ENCODE measurements at regions not wholly inside any gene's neighbourhood (a gene's known extent, or its start where the extent isn't known, plus 50 kb on each side); places are given as distances from the start of the nearest gene placed in this dataset.
"Not testable (repeated sequence)": the region's sequence is repeated elsewhere in the genome, so short reads cannot be mapped to it uniquely, and the experiment has no call there.

DNA sequence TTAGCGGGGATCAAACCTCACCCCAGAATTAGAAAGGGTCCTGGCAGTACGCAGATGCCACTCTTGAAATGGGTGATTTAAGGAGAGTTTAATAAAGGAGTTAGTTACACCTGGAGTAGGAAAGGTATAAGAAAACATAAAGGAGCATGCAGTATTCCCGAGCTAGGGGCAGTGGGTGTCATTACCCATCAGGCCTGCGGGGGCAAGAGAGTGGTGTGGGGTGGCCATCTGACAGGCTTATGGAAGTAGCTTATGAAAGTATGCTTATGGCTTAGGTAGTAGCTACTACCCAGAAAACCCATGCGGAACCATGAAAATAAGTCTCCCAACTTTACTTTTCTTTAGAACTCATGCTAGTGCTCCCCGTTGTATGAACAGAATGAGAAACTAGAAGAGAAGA is 568.9 kb upstream of the ACVR2A start:
- intact Hi-C loops (cut with micrococcal nuclease), result no loop called here
- DNase-seq (no peak), ATAC-seq (ENCODE audit: low read depth) (no peak)
- H3K36me3 Mint-ChIP-seq (ENCODE audit: low read depth), result no peaks in the 10 kb centered on the region
- H3K9me3 Mint-ChIP-seq, result no peaks in the 10 kb centered on the region
- no peaks in the 10 kb centered on the region for H3K4me1 Mint-ChIP-seq
- H3K27me3 Mint-ChIP-seq, result no peaks in the 10 kb centered on the region
- H3K27ac Mint-ChIP-seq, result no peak overlapping the region
- H3K4me3 Mint-ChIP-seq, result no peak overlapping the region
- TF ChIP-seq, protein P1, sequence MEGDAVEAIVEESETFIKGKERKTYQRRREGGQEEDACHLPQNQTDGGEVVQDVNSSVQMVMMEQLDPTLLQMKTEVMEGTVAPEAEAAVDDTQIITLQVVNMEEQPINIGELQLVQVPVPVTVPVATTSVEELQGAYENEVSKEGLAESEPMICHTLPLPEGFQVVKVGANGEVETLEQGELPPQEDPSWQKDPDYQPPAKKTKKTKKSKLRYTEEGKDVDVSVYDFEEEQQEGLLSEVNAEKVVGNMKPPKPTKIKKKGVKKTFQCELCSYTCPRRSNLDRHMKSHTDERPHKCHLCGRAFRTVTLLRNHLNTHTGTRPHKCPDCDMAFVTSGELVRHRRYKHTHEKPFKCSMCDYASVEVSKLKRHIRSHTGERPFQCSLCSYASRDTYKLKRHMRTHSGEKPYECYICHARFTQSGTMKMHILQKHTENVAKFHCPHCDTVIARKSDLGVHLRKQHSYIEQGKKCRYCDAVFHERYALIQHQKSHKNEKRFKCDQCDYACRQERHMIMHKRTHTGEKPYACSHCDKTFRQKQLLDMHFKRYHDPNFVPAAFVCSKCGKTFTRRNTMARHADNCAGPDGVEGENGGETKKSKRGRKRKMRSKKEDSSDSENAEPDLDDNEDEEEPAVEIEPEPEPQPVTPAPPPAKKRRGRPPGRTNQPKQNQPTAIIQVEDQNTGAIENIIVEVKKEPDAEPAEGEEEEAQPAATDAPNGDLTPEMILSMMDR (IDR thresholded peaks at IDR 0.05), result no peak
- CTCF ChIA-PET, result no interaction called here
- POLR2A ChIA-PET, result no interaction called here

DNA sequence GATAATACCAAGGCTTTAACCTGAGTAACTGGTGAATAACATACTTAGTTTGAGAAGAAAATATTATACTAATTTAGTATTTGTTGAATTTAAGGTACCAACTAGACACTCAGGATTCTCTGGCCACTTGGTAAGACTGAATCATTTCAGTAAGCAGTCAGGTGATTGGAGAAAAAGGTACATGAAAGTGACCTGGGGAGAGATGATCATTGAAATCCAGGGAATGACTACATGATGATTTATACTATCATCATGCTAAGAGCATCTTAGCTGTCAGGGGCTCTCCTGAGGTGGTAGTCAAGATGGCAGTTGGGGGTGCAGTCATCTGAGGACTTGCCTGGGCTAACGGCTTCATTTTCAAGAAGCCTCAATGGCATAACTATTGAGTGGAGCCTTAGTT is 571.2 kb upstream of the ACVR2A start:
- no peaks in the 10 kb centered on the region for H3K36me3 Mint-ChIP-seq (ENCODE audit: low read depth)
- peaks cover 11% of the 10 kb centered on the region for H3K9me3 Mint-ChIP-seq
- H3K4me1 Mint-ChIP-seq, result no peaks in the 10 kb centered on the region
- TF ChIP-seq, protein P1 (IDR thresholded peaks at IDR 0.05), result no peak
- H3K27ac Mint-ChIP-seq, result no peak overlapping the region
- CTCF ChIA-PET, result no interaction called here
- POLR2A ChIA-PET, result no interaction called here
- no peak for DNase-seq
- no peak overlapping the region for H3K4me3 Mint-ChIP-seq
- intact Hi-C loops (cut with micrococcal nuclease), result no loop called here
- ATAC-seq (ENCODE audit: low read depth), result no peak
- no peaks in the 10 kb centered on the region for H3K27me3 Mint-ChIP-seq

DNA sequence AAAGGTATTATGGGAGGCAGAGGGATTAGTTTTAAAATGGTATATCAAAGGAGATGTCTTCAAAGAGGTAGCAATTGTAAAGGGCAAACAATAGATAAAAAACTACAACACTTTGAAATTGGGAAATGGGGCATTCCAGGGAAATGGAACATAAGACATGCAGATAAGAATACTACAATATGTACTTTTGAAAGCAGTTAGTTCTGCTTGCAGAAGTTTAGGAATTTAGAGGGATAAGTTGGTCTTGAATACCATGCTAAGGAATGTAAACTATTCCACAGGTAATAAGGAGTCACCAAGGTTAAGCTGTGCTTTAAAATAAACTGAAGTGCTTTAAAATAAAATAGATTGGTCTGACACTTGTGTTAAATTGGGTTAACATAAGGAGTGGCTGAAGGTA is 571.7 kb upstream of the ACVR2A start:
- H3K36me3 Mint-ChIP-seq (ENCODE audit: low read depth), result no peaks in the 10 kb centered on the region
- H3K27me3 Mint-ChIP-seq, result no peaks in the 10 kb centered on the region
- ChIA-PET POLR2A (no interaction called here), CTCF (no interaction called here)
- no peak overlapping the region for H3K27ac Mint-ChIP-seq
- DNase-seq (no peak), ATAC-seq (ENCODE audit: low read depth) (no peak)
- no peak overlapping the region for H3K4me3 Mint-ChIP-seq
- intact Hi-C loops (cut with micrococcal nuclease), result no loop called here
- no peaks in the 10 kb centered on the region for H3K4me1 Mint-ChIP-seq
- H3K9me3 Mint-ChIP-seq, result peaks cover 13% of the 10 kb centered on the region
- TF ChIP-seq, protein P1 (IDR thresholded peaks at IDR 0.05), result no peak

DNA sequence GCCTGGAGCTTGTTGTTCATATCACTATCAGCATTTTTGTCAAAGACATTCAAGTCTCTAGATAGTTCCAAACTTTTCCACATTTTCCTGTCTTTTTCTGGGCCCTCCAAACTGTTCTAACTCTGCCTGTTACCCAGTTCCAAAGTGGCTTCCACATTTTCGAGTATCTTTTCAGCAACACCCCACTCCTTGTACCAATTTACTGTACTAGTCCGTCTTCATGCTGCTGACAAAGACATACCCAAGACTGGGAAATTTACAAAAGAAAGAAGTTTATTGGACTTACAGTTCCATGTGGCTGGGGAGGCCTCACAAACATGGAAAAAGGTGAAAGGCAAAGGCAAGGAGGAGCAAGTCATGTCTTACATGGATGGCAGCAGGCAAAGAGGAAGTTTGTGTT is 575.2 kb upstream of the ACVR2A start:
- ATAC-seq (ENCODE audit: low read depth); H3K36me3 Mint-ChIP-seq (ENCODE audit: low read depth); H3K4me1 Mint-ChIP-seq; CTCF ChIA-PET; POLR2A ChIA-PET; H3K4me3 Mint-ChIP-seq; H3K27me3 Mint-ChIP-seq; DNase-seq; intact Hi-C loops (cut with micrococcal nuclease); H3K27ac Mint-ChIP-seq: not testable (repeated sequence)
- H3K9me3 Mint-ChIP-seq, result peaks cover 18% of the 10 kb centered on the region

DNA sequence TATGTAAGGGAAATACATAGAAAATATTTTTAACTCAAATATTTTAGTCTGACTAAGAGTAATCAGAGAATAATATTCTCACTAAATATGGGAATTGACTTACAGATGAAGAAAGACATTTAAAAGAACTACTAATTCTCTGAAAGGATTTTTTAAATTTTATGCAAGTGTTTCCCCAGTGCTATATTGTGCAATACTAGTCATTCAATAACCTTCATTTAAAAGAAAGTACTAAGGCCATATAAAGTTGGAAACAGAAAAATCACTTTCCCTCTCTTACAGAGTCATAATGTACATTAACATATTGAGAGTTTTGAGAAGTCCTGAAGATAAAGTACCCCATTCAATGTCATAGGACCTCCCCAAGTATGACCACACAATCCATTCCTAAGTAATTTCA is 584.6 kb upstream of the ACVR2A start:
- Mint-ChIP-seq H3K27ac (no peak overlapping the region), H3K36me3 (ENCODE audit: low read depth) (no peaks in the 10 kb centered on the region), H3K9me3 (peaks cover 2% of the 10 kb centered on the region), H3K4me3 (no peak overlapping the region), H3K4me1 (no peaks in the 10 kb centered on the region), H3K27me3 (no peaks in the 10 kb centered on the region)
- no peak for ATAC-seq (ENCODE audit: low read depth)
- ChIA-PET CTCF (no interaction called here), POLR2A (no interaction called here)
- intact Hi-C loops (cut with micrococcal nuclease), result no loop called here
- TF ChIP-seq, protein P1 (IDR thresholded peaks at IDR 0.05), result no peak
- DNase-seq, result no peak

DNA sequence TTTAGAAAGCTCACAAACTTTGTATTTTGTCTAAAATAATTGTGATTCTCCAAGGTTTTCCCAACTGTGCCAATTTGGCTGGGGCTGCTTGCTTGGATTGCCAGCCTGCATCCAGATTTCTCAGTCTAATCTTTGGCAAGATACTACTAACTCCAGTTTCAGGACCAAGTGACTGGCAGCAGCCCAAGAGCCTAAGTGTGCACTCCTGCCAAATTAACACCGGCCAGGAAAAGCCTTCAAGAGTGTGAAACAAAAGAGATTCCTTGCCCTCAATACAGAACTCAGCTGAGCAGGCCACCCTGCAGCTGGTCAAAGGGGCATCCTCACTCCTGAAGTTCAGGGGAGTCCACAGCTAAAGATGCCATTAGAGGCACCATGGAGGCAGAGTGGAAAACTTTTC is 589.0 kb upstream of the ACVR2A start:
- CTCF ChIA-PET, result no interaction called here
- no peak for DNase-seq
- Mint-ChIP-seq H3K27ac (no peak overlapping the region), H3K4me3 (no peak overlapping the region), H3K4me1 (no peaks in the 10 kb centered on the region), H3K27me3 (no peaks in the 10 kb centered on the region), H3K36me3 (ENCODE audit: low read depth) (no peaks in the 10 kb centered on the region), H3K9me3 (peaks cover 3% of the 10 kb centered on the region)
- TF ChIP-seq, protein P1 (IDR thresholded peaks at IDR 0.05), result no peak
- intact Hi-C loops (cut with micrococcal nuclease), result no loop called here
- POLR2A ChIA-PET, result no interaction called here
- ATAC-seq (ENCODE audit: low read depth), result no peak
